Muscle of back (tissue), 3 donors: ENCODE measurements at regions not wholly inside any gene's neighbourhood (a gene's known extent, or its start where the extent isn't known, plus 50 kb on each side); places are given as distances from the start of the nearest gene placed in this dataset.
"Not testable (repeated sequence)": the region's sequence is repeated elsewhere in the genome, so short reads cannot be mapped to it uniquely, and the experiment has no call there.

Experiments used
- DNase-seq, 3 donors: peaks; one replicate each; pipeline versions ENCODE4 v3.0.0 to v3.0.0-alpha.2; 2013

DNA sequence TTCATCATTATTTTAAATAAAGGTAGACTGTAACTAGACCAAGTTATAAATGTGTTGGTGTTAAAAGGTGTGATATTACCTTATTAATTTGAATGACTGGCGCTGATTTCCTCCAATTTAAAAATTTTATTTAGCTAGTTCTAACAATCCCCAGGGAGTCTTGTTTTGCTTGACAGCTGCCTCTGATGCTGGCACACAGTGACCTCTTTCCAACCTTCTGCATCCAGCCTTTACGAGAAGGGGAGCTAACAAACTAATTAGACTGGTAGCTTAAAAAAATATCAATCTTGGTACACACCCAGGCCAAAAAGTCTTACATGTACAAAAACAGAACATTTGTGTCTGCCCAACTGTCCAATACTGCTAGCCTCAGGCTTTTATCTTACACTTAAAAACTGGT lies 51.8 kb upstream of the ENPEP start:
- no peak for DNase-seq

DNA sequence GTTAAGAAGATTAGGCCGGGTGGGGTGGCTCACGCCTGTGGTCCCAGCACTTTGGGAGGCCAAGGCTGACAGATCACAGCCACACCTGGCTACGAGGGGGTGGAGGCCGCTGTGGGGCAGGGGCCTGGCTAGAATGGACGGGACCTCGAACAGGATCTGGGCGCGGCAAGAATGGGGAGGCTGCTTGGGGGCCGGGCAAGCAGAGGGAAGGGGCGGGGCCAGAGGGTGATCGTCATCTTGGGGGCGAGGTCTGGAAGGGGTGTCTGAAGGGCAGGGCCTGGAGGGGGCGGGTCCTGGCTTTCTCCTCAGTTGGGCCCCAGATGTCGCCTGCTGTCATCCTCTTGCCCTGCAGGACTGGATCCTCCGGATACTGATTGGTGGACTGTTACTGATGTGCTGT lies 57.3 kb upstream of the ENPEP start:
- no peak for DNase-seq

- no peak for DNase-seq
Measured at GRCh38 chr4:110417136-110417535, 58.8 kb upstream of the ENPEP start.

- peak in 2 of 3 donors; percentile 28 to 58 for DNase-seq
Measured at GRCh38 chr4:110415478-110415877, 60.5 kb upstream of the ENPEP start.

GRCh38 chr4:110415041-110415440 lies 60.9 kb upstream of the ENPEP start:
- peak; percentile 29 to 70 (median 36) for DNase-seq

DNA sequence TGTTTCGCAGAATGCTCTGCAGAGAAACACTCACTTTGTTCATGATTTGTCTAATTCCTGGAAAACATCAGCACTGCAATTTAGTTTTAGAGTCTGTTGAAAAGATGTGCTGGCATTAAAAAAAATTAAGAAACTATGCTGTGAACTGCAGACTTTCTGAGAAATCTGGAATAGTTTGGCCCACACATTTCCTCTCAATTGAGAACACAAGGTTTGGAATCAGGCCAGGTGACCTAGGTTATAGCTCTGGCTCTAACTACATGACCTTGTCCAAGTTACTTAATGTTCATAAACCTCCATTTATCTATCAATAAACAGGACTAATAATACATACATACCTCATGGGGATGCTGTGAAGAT lies 61.4 kb upstream of the ENPEP start:
- DNase-seq, result peak; percentile 54 to 91 (median 72)

- peak; percentile 78 to 91 (median 81) for DNase-seq
Measured at GRCh38 chr4:110413807-110414560, 62.0 kb upstream of the ENPEP start.

GRCh38 chr4:110412354-110413065 lies 63.4 kb upstream of the ENPEP start:
- DNase-seq, result peak in 2 of 3 donors; percentile 22 to 62

DNA sequence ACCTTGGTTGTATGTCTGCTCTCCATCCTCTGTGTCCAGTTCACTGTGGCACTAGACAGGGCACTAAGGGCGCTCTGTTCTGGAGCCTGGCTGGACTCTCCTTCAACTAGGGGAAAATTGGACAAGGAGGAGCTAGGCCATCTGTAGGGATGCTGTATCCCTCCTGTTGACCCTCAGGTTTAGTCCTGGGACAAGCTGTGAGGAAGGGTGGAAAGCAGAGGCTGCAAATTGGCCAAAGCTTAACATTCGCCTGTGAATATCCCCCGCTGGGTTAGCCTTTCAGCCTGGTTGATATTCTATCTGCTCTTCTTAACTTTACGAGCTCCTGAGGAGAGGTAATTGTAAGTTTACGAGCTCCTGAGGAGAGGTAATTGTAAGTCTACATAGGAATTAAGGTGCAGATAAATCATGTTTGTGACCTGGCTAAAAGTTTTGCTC lies 64.4 kb upstream of the ENPEP start:
- DNase-seq, result no peak

- DNase-seq, result not testable (repeated sequence)
Measured at GRCh38 chr4:110410853-110411573, 64.9 kb upstream of the ENPEP start.

- no peak for DNase-seq
Measured at GRCh38 chr4:110400086-110400485, 75.9 kb upstream of the ENPEP start.

GRCh38 chr4:110399046-110399445 lies 76.9 kb upstream of the ENPEP start:
- not testable (repeated sequence) for DNase-seq

- no peak for DNase-seq
Measured at GRCh38 chr4:110396963-110397362, 79.0 kb upstream of the ENPEP start.

- no peak for DNase-seq
Measured at GRCh38 chr4:110395421-110395820, 80.5 kb upstream of the ENPEP start.

- DNase-seq, result no peak
Measured at GRCh38 chr4:110394871-110395270, 81.1 kb upstream of the ENPEP start.

GRCh38 chr4:110381784-110382183 lies 94.2 kb upstream of the ENPEP start:
- no peak for DNase-seq

DNA sequence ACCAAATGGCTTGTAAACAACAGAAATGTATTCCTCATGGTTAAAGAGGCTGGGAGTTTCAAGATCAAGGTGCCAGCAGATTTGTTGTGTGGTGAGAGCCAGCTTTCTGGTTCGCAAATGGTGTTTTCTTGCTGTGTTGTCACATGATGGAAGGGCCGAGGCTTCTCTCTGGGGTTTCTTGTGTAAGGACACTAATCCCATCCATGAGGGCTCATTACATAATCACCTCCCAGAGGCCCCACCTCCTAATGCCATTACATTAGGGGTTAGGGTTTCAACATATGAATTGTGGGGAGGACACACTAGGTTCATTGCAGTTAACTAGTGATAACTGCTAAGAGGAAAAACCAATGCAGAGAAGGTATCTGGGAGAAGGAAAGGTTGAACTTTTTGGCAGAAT lies 103.5 kb upstream of the ENPEP start:
- DNase-seq, result no peak

GRCh38 chr4:110371016-110371770 lies 104.8 kb upstream of the ENPEP start:
- DNase-seq, result no peak

GRCh38 chr4:110368409-110368808 lies 107.5 kb upstream of the ENPEP start:
- no peak for DNase-seq

GRCh38 chr4:110367156-110367555 lies 108.8 kb upstream of the ENPEP start:
- DNase-seq, result no peak

DNA sequence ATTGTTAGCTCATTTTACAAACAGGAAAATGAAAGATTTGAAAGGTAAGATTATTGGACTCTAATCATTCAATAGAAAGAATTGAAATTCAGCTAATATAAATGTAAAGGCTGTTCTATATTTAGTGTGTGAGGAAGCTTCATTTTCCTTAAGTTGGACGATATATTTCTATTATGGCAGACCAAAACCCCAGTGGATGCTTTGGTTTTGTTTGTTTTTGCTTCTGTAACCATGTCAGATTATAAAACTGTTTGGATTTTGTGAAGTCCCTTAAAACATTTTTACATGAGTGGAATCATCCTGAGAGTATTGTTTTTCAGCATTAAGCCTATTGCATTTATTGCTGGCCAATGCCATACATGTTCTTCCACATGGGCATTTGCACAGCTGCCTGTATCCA lies 110.2 kb upstream of the ENPEP start:
- DNase-seq, result peak in 2 of 3 donors; percentile 21 to 64
